ENCODE measurements at regions not wholly inside any gene's neighbourhood (a gene's known extent, or its start where the extent isn't known, plus 50 kb on each side); places are given as distances from the start of the nearest gene placed in this dataset.

DNA sequence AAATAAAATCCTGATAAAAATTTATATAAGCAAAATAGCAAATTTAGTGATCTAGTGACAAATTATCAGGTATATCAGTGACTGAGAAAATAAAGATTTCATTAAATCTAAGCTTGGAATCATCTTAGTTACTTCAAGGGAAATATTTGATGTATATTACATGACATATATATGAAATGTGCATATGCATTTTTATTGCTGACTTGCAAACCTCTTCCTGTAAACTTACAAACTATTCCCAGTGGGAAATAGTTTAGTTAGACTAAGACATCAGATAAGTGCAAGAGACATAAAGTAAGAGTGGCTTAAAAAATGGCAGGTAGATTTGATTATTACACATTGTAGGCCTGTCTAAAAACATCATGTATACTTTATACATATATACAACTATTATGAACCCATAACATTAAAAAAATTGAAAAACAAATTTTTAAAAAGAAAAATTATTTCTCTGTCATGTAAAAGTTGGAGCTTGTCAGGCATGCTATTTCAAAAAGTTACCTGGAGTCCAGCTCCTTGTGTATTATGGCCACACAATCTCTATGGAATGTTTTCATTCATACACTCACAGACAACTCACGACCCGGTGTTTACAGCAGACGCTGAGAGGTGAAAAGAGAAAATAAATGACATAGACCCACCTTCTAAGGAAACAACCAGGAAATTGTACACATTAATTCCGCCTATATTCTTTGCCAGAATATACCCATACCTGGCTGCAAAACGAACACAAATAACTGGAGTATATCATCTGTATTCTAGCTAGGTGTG lies 724.5 kb downstream of the SLITRK6 start:
- DNase-seq: no peak
- Histone ChIP-seq H3K4me3 (no peak overlapping the region), H3K27me3 (no peaks in the 10 kb centered on the region), H3K36me3 (replicated peaks in 1 of 2) (no peaks in the 10 kb centered on the region), H3K4me1 (replicated peaks in 1 of 2) (no peaks in the 10 kb centered on the region), H3K9me3 (replicated peaks in 1 of 3) (peaks cover 0 to 11% (median 0%) of the 10 kb centered on the region in 3 donors), H3K27ac (no peak overlapping the region)
- TF ChIP-seq, protein P1, sequence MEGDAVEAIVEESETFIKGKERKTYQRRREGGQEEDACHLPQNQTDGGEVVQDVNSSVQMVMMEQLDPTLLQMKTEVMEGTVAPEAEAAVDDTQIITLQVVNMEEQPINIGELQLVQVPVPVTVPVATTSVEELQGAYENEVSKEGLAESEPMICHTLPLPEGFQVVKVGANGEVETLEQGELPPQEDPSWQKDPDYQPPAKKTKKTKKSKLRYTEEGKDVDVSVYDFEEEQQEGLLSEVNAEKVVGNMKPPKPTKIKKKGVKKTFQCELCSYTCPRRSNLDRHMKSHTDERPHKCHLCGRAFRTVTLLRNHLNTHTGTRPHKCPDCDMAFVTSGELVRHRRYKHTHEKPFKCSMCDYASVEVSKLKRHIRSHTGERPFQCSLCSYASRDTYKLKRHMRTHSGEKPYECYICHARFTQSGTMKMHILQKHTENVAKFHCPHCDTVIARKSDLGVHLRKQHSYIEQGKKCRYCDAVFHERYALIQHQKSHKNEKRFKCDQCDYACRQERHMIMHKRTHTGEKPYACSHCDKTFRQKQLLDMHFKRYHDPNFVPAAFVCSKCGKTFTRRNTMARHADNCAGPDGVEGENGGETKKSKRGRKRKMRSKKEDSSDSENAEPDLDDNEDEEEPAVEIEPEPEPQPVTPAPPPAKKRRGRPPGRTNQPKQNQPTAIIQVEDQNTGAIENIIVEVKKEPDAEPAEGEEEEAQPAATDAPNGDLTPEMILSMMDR (IDR thresholded peaks at IDR 0.05): no peak
- TF ChIP-seq POLR2A (IDR thresholded peaks at IDR 0.05): no peak
- 79 to 92% (median 89%) methylated on average over 5 of the region's 5 CpGs for WGBS, 4 donors
- intact Hi-C loops (cut with DNase I): no loop called here

- H3K4me3 ChIP-seq: no peak overlapping the region
- H3K27ac ChIP-seq: no peak overlapping the region
- no peaks in the 10 kb centered on the region for H3K27me3 ChIP-seq
- H3K4me1 ChIP-seq (replicated peaks in 1 of 2): no peaks in the 10 kb centered on the region
- H3K36me3 ChIP-seq (replicated peaks in 1 of 2): no peaks in the 10 kb centered on the region
- 83 to 96% (median 91%) methylated on average over 3 of the region's 3 CpGs for WGBS, 4 donors
- TF ChIP-seq POLR2A (IDR thresholded peaks at IDR 0.05): no peak
- TF ChIP-seq, protein P1 (IDR thresholded peaks at IDR 0.05): no peak
- H3K9me3 ChIP-seq (replicated peaks in 1 of 3): no peaks in the 10 kb centered on the region
- intact Hi-C loops (cut with DNase I): no loop called here
- DNase-seq: no peak
These were observed 731.0 kb downstream of the SLITRK6 start for GRCh38 chr13:85068231-85068630.

DNA sequence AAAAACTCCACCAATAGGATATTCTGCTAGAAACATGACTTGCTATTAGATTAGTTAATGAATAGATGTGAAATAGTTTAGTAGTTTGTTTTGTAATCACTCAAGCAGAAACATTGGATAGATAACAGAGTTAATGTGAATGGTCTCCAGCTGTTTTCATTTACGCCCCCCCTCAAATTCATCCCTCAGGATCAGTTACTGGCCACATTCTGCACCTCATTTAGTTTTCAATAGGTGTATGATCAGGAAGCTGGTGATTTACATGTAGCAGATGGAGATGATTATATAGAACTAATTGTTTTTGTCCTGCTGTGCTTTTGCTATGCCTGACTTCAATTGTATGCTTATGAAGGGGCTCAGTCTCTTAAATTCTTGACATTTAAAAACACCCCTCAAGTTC lies 759.0 kb downstream of the SLITRK6 start:
- no peaks in the 10 kb centered on the region for H3K4me1 ChIP-seq (replicated peaks in 1 of 2)
- intact Hi-C loops (cut with DNase I): no loop called here
- whole genome bisulfite sequencing, 4 donors: 67 to 86% (median 82%) methylated on average over 1 of the region's 1 CpG
- no peaks in the 10 kb centered on the region for H3K36me3 ChIP-seq (replicated peaks in 1 of 2)
- H3K9me3 ChIP-seq (replicated peaks in 1 of 3): no peaks in the 10 kb centered on the region
- no peak for DNase-seq
- no peak for TF ChIP-seq POLR2A (IDR thresholded peaks at IDR 0.05)
- TF ChIP-seq, protein P1 (IDR thresholded peaks at IDR 0.05): no peak
- no peak overlapping the region for H3K4me3 ChIP-seq
- H3K27me3 ChIP-seq: no peaks in the 10 kb centered on the region
- H3K27ac ChIP-seq: no peak overlapping the region

- WGBS, 4 donors: 30 to 39% (median 35%) methylated on average over 1 of the region's 1 CpG
- no peaks in the 10 kb centered on the region for H3K36me3 ChIP-seq (replicated peaks in 1 of 2)
- no peak for DNase-seq
- TF ChIP-seq, protein P1 (IDR thresholded peaks at IDR 0.05): no peak
- no peak for TF ChIP-seq POLR2A (IDR thresholded peaks at IDR 0.05)
- H3K27ac ChIP-seq: no peak overlapping the region
- no peaks in the 10 kb centered on the region for H3K4me1 ChIP-seq (replicated peaks in 1 of 2)
- no peak overlapping the region for H3K4me3 ChIP-seq
- peaks cover 0 to 4% (median 0%) of the 10 kb centered on the region in 3 donors for H3K9me3 ChIP-seq (replicated peaks in 1 of 3)
- no peaks in the 10 kb centered on the region for H3K27me3 ChIP-seq
- intact Hi-C loops (cut with DNase I): no loop called here
These were observed 767.4 kb downstream of the SLITRK6 start for GRCh38 chr13:85031771-85032170.

Measured in adrenal gland (tissue), 9 donors.